ENCODE measurements at regions not wholly inside any gene's neighbourhood (a gene's known extent, or its start where the extent isn't known, plus 50 kb on each side); places are given as distances from the start of the nearest gene placed in this dataset.

- no peaks in the 10 kb centered on the region for H3K36me3 Mint-ChIP-seq
- DNase-seq (ENCODE audit: low spot score): no peak
- Histone ChIP-seq H3F3A (ENCODE audit: low read depth) (no peaks in the 10 kb centered on the region), H3K9me3 (ENCODE audit: low read depth) (no peaks in the 10 kb centered on the region), H3K4me2 (no peak overlapping the region), H3K79me2 (ENCODE audit: low read depth) (no peaks in the 10 kb centered on the region), H4K20me1 (ENCODE audit: low read depth) (no peaks in the 10 kb centered on the region), H3K4me3 (no peak overlapping the region), H2AFZ (replicated peaks) (no peak overlapping the region), H3K27ac (no peak overlapping the region), H3K9ac (no peak overlapping the region), H3K36me3 (peaks cover 5% of the 10 kb centered on the region), H3K4me1 (no peaks in the 10 kb centered on the region), H3K27me3 (no peaks in the 10 kb centered on the region)
- no peaks in the 10 kb centered on the region for H3K27me3 Mint-ChIP-seq (ENCODE audit: insufficient read depth, low read depth)
- H3K4me1 Mint-ChIP-seq: no peaks in the 10 kb centered on the region
- no peak overlapping the region for H3K27ac Mint-ChIP-seq
- no peak overlapping the region for H3K4me3 Mint-ChIP-seq
- TF ChIP-seq CTCF (IDR thresholded peaks at IDR 0.05): no peak
- TF ChIP-seq EZH2phosphoT487 (IDR thresholded peaks at IDR 0.05): no peak
- no peak for TF ChIP-seq EZH2 (IDR thresholded peaks at IDR 0.05)
- H3K9me3 Mint-ChIP-seq: peaks cover 5% of the 10 kb centered on the region
Observed at GRCh38 chr3:76776927-76777326, 263.0 kb upstream of the ROBO2 start.

GRCh38 chr3:76788206-76788605 lies 251.7 kb upstream of the ROBO2 start:
- no peak overlapping the region for H2AFZ ChIP-seq (replicated peaks)
- H3K4me2 ChIP-seq: no peak overlapping the region
- Mint-ChIP-seq H3K27me3 (ENCODE audit: insufficient read depth, low read depth) (peaks cover 2% of the 10 kb centered on the region), H3K36me3 (no peaks in the 10 kb centered on the region), H3K9me3 (peaks cover 5% of the 10 kb centered on the region), H3K4me3 (no peak overlapping the region), H3K4me1 (peaks cover 3% of the 10 kb centered on the region), H3K27ac (no peak overlapping the region)
- H3K9ac ChIP-seq: no peak overlapping the region
- H3K79me2 ChIP-seq (ENCODE audit: low read depth): no peaks in the 10 kb centered on the region
- no peaks in the 10 kb centered on the region for H3K36me3 ChIP-seq
- TF ChIP-seq CTCF (IDR thresholded peaks at IDR 0.05) (no peak), EZH2 (IDR thresholded peaks at IDR 0.05) (no peak), EZH2phosphoT487 (IDR thresholded peaks at IDR 0.05) (no peak)
- H4K20me1 ChIP-seq (ENCODE audit: low read depth): no peaks in the 10 kb centered on the region
- no peak overlapping the region for H3K4me3 ChIP-seq
- no peak overlapping the region for H3K27ac ChIP-seq
- no peaks in the 10 kb centered on the region for H3F3A ChIP-seq (ENCODE audit: low read depth)
- no peaks in the 10 kb centered on the region for H3K9me3 ChIP-seq (ENCODE audit: low read depth)
- H3K27me3 ChIP-seq: no peaks in the 10 kb centered on the region
- no peak for DNase-seq (ENCODE audit: low spot score)
- H3K4me1 ChIP-seq: peaks cover 4% of the 10 kb centered on the region

GRCh38 chr3:76789237-76789636 lies 250.7 kb upstream of the ROBO2 start:
- Mint-ChIP-seq H3K27ac (no peak overlapping the region), H3K27me3 (ENCODE audit: insufficient read depth, low read depth) (peaks cover 1% of the 10 kb centered on the region), H3K4me1 (peaks cover 3% of the 10 kb centered on the region), H3K36me3 (no peaks in the 10 kb centered on the region), H3K9me3 (no peaks in the 10 kb centered on the region), H3K4me3 (no peak overlapping the region)
- no peak for TF ChIP-seq EZH2 (IDR thresholded peaks at IDR 0.05)
- no peak for TF ChIP-seq EZH2phosphoT487 (IDR thresholded peaks at IDR 0.05)
- TF ChIP-seq CTCF (IDR thresholded peaks at IDR 0.05): no peak
- no peaks in the 10 kb centered on the region for H3F3A ChIP-seq (ENCODE audit: low read depth)
- no peaks in the 10 kb centered on the region for H3K79me2 ChIP-seq (ENCODE audit: low read depth)
- H3K9me3 ChIP-seq (ENCODE audit: low read depth): no peaks in the 10 kb centered on the region
- no peak for DNase-seq (ENCODE audit: low spot score)
- H4K20me1 ChIP-seq (ENCODE audit: low read depth): no peaks in the 10 kb centered on the region
- no peak overlapping the region for H3K27ac ChIP-seq
- no peak overlapping the region for H3K4me3 ChIP-seq
- H3K4me2 ChIP-seq: no peak overlapping the region
- no peak overlapping the region for H2AFZ ChIP-seq (replicated peaks)
- H3K36me3 ChIP-seq: no peaks in the 10 kb centered on the region
- H3K27me3 ChIP-seq: no peaks in the 10 kb centered on the region
- H3K4me1 ChIP-seq: peaks cover 4% of the 10 kb centered on the region
- no peak overlapping the region for H3K9ac ChIP-seq

- H3K9me3 Mint-ChIP-seq: no peaks in the 10 kb centered on the region
- no peak overlapping the region for H3K27ac Mint-ChIP-seq
- no peak overlapping the region for H3K4me3 Mint-ChIP-seq
Observed at GRCh38 chr3:76811418-76811817, 228.5 kb upstream of the ROBO2 start.

More at GRCh38 chr3:76811418-76811817, 228.5 kb upstream of the ROBO2 start:
- no peak overlapping the region for H3K9ac ChIP-seq
- no peaks in the 10 kb centered on the region for H3K27me3 Mint-ChIP-seq (ENCODE audit: insufficient read depth, low read depth)
- H3K79me2 ChIP-seq (ENCODE audit: low read depth): no peaks in the 10 kb centered on the region
- no peak overlapping the region for H3K4me2 ChIP-seq
- H3K36me3 Mint-ChIP-seq: no peaks in the 10 kb centered on the region
- H3K9me3 ChIP-seq (ENCODE audit: low read depth): no peaks in the 10 kb centered on the region
- H3K4me3 ChIP-seq: no peak overlapping the region
- H2AFZ ChIP-seq (replicated peaks): no peak overlapping the region
- no peak overlapping the region for H3K27ac ChIP-seq
- no peaks in the 10 kb centered on the region for H3F3A ChIP-seq (ENCODE audit: low read depth)
- H3K27me3 ChIP-seq: no peaks in the 10 kb centered on the region
- no peaks in the 10 kb centered on the region for H3K4me1 ChIP-seq
- TF ChIP-seq EZH2 (IDR thresholded peaks at IDR 0.05): no peak
- no peak for TF ChIP-seq EZH2phosphoT487 (IDR thresholded peaks at IDR 0.05)
- TF ChIP-seq CTCF (IDR thresholded peaks at IDR 0.05): no peak
- H3K36me3 ChIP-seq: no peaks in the 10 kb centered on the region
- H4K20me1 ChIP-seq (ENCODE audit: low read depth): no peaks in the 10 kb centered on the region
- no peaks in the 10 kb centered on the region for H3K4me1 Mint-ChIP-seq
- no peak for DNase-seq (ENCODE audit: low spot score)
